H7 (cell line): ENCODE measurements at regions not wholly inside any gene's neighbourhood (a gene's known extent, or its start where the extent isn't known, plus 50 kb on each side); places are given as distances from the start of the nearest gene placed in this dataset.
"Not testable (repeated sequence)": the region's sequence is repeated elsewhere in the genome, so short reads cannot be mapped to it uniquely, and the experiment has no call there.

Experiments used
- DNase-seq: peaks from one replicate; pipeline ENCODE4 v3.0.0; 2012
- H3K27me3 ChIP-seq: 2 replicates; pipeline ENCODE4 v1.6.0; 2011; ENCODE audit warnings: mild to moderate bottlenecking, low read length; ENCODE audit not compliant: control insufficient read depth, insufficient read depth
- H3K36me3 ChIP-seq: replicated peaks from 2 replicates; pipeline ENCODE4 v1.5.1; 2011; ENCODE audit warnings: low read length; ENCODE audit not compliant: control insufficient read depth, insufficient read depth
- H3K4me3 ChIP-seq: 2 replicates; pipeline ENCODE4 v1.5.1; 2011; ENCODE audit warnings: low read depth, mild to moderate bottlenecking, control low read depth, low read length, moderate library complexity; ENCODE audit not compliant: insufficient read depth

DNA sequence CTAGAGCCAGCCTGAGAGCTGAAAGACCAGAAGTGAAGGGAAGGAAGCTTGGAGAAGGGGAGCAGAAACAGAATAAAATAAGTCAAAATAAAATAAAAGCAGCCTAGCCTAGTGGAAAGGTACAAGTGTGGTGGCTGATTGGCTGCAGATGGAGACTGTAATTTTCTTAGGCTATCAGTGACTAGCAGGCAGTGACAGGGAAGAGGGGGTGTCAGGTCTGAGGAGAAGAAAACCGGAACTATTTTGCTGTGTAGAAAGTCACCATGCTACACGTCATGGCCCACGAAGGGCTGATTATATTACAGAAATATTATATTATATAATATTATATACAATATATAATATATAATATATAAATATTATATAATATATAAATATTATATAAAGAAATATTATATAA, 98.1 kb upstream of the TAF11L2 start:
- no peak for DNase-seq
- Histone ChIP-seq H3K4me3 (no peak overlapping the region), H3K36me3 (no peaks in the 10 kb centered on the region), H3K27me3 (peaks cover 1% of the 10 kb centered on the region)

DNA sequence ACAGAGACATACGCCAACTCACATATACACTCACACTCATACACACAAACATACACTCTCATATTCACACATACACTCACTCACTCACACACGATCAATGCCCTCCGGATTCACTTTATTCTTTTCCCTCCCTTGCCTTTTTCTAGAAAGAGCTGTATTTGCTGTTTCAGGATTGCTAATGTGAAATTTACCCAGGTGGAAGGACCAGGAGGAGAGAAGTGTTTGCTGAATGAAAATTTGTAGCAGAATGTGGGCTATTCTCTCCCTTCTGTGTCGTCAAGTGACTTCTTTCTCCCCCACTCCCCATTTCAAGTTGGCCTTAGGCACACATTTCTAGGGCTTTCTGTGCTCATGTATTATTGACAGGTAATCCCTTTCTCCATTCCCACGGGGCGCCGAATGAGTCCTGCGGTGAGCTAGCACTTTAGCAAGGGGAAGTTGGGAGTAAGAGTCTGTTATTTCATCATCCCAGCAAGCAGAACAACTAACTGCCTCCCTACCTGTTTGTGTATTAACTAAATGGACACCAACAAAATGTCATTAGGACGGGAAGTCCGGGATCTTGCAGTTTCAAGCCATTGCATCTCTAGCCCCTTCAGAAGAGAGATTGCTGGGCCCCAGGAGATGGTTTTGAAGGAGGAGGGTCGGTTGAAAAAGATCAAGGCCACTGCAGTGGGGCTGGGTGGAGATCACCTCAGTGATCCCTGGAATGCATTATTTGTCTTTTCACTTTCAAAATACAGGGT, 97.1 kb upstream of the TAF11L2 start:
- peaks cover 1% of the 10 kb centered on the region for H3K27me3 ChIP-seq
- H3K36me3 ChIP-seq = no peaks in the 10 kb centered on the region
- DNase-seq = no peak
- no peak overlapping the region for H3K4me3 ChIP-seq

GRCh38 chr5:17401470-17402288, 96.4 kb upstream of the TAF11L2 start:
- DNase-seq = no peak
- no peak overlapping the region for H3K4me3 ChIP-seq
- H3K27me3 ChIP-seq = peaks cover 1% of the 10 kb centered on the region
- no peaks in the 10 kb centered on the region for H3K36me3 ChIP-seq

- Histone ChIP-seq H3K27me3 (peaks cover 1% of the 10 kb centered on the region), H3K4me3 (no peak overlapping the region), H3K36me3 (no peaks in the 10 kb centered on the region)
- no peak for DNase-seq
These were observed 95.5 kb upstream of the TAF11L2 start for GRCh38 chr5:17402289-17403121.

GRCh38 chr5:17403695-17404490, 94.1 kb upstream of the TAF11L2 start:
- Histone ChIP-seq H3K4me3 (no peak overlapping the region), H3K27me3 (peaks cover 1% of the 10 kb centered on the region; the same call in 1 of the 2 replicates), H3K36me3 (no peaks in the 10 kb centered on the region)
- no peak for DNase-seq

DNA sequence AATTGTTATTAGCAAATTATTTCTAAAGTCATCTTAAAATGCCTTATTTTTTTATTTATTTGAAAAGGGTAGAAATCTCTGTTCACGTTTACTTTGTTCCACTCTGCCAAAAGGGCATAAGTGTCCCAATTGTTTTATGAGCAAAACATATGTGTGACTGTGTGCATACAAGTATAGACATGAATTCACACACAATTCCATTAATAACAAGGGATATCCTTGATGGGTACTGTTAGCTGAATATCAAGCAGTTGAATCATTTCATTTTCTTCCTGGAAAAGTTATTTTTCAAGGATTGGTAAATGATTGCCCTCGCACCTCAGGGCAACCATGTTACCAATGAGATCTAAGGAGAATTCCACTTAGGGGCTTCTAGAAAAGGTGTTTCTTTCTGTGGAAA, 92.1 kb upstream of the TAF11L2 start:
- H3K4me3 ChIP-seq = no peak overlapping the region
- DNase-seq = no peak
- H3K27me3 ChIP-seq = peaks cover 1% of the 10 kb centered on the region; the same call in 1 of the 2 replicates
- H3K36me3 ChIP-seq = no peaks in the 10 kb centered on the region

GRCh38 chr5:17406423-17406838, 91.6 kb upstream of the TAF11L2 start:
- DNase-seq = no peak
- Histone ChIP-seq H3K27me3 (peaks cover 1% of the 10 kb centered on the region; the same call in 1 of the 2 replicates), H3K4me3 (no peak overlapping the region), H3K36me3 (no peaks in the 10 kb centered on the region)

DNA sequence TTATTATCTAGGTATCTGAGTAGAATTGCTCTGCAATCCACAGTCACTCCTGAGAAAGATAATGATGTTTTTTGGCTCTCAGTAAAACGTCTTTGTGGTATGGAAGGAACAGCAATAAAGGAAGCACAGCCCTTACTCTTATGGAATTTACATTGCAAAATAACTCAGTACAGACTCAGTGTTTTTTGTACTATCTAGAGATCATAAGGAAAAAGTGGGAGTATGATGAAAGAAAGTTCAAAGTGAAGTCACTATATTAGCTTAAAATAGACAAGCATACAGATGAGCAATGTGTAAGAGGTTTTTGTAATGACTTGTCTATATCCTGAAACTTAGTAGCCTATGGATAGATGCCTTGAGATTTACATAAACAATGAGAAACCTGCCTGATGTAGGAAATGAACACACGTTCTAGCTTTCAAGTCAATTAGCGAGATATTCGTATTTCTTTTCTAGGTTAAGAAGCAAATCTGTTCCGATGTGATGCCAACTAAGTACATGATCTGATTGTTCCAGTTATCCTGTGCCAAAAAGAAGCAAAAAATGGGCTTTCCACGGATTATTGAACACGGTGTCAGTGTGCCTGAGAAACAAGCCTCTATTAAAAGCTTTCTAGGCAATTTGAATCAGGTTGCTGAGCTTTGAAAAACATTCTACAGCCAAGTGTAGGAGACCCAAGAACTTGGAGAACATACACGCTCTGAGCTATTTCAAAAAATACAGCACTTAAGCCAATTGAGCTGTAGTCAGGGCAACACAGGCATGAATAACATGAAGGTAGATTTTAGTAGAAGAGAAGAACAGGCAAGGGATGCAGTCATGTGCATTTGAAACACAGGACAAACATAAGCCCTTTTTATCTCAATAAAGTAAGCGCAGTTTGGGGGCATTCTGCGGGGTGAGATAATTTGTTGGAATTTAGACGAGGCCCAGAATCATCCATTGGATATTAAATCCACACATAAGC, 86.3 kb upstream of the TAF11L2 start:
- H3K27me3 ChIP-seq = no peaks in the 10 kb centered on the region
- no peak overlapping the region for H3K4me3 ChIP-seq
- DNase-seq = no peak
- H3K36me3 ChIP-seq = no peaks in the 10 kb centered on the region

DNA sequence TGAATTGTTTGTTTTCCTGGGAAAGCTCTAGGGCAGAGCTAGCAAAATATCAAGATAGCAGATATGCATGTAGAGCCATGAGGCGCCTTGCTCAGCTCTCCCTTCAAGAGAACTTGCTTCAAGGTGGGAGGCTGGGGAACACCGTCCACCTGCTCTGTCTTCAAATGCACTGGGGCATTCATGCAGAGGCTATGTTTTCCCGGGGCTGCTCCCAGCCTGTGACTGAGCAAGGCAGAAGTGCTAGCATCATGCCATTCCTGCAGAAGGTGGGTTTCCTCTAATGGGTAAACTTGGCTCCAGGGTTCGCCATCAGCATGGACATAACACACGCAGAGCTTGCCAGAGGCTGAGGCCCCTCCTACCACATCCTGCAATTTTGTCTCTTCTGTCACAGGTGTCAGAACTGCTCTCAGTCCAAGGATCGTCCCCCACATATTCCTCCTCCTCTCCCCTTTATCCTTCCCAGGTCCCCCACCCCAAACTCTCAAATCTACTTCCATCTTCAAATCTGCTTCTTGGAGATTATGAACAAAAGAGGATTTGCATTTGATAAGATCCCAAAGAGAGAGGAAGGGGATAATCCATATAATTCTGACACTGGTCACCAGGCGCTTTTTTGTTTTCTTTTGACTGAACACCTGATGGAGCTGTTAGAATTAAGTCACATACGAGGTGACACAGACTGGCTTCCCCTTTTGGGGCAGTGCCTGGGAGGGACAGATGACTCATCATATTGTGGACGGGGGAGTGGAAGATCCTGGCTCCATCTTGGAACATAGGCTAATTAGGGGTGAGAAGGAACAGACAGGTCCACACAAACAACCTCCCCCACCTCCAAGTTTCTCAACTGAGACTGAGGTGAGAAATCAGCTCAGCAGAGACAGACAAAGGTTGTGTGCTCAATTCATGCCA, 85.0 kb upstream of the TAF11L2 start:
- no peaks in the 10 kb centered on the region for H3K36me3 ChIP-seq
- H3K27me3 ChIP-seq = no peaks in the 10 kb centered on the region
- no peak for DNase-seq
- no peak overlapping the region for H3K4me3 ChIP-seq

GRCh38 chr5:17413691-17414090, 84.3 kb upstream of the TAF11L2 start:
- Histone ChIP-seq H3K4me3 (no peak overlapping the region), H3K27me3 (no peaks in the 10 kb centered on the region), H3K36me3 (no peaks in the 10 kb centered on the region)
- no peak for DNase-seq

- DNase-seq = peak; percentile 54
- Histone ChIP-seq H3K27me3 (no peaks in the 10 kb centered on the region), H3K36me3 (no peaks in the 10 kb centered on the region), H3K4me3 (no peak overlapping the region)
These were observed 82.7 kb upstream of the TAF11L2 start for GRCh38 chr5:17415321-17415758.

DNA sequence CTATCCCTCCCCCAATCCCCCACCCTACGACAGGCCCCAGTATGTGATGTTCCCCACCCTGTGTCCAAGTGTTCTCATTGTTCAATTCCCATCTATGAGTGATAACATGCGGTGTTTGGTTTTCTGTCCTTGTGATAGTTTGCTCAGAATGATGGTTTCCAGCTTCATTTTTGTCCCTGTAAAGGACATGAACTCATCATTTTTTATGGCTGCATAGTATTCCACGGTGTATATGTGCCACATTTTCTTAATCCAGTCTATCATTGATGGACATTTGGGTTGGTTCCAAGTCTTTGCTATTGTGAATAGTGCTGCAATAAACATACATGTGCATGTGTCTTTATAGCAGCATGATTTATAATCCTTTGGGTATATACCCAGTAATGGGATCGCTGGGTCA, 81.7 kb upstream of the TAF11L2 start:
- not testable (repeated sequence) for H3K4me3 ChIP-seq, DNase-seq, H3K36me3 ChIP-seq, H3K27me3 ChIP-seq
